GM10266 (cell line): ENCODE measurements at regions not wholly inside any gene's neighbourhood (a gene's known extent, or its start where the extent isn't known, plus 50 kb on each side); places are given as distances from the start of the nearest gene placed in this dataset.

Experiments
- DNase-seq: peaks from one replicate; pipeline ENCODE4 v3.0.0; 2012; ENCODE audit errors: extremely low spot score
- TF ChIP-seq, protein P1 (sequence below): IDR thresholded peaks from 2 replicates; pipeline ENCODE4 v1.5.1; 2012; ENCODE audit warnings: mild to moderate bottlenecking, low read depth; ENCODE audit not compliant: control insufficient read depth, insufficient read depth; ENCODE audit errors: missing control alignments

DNA sequence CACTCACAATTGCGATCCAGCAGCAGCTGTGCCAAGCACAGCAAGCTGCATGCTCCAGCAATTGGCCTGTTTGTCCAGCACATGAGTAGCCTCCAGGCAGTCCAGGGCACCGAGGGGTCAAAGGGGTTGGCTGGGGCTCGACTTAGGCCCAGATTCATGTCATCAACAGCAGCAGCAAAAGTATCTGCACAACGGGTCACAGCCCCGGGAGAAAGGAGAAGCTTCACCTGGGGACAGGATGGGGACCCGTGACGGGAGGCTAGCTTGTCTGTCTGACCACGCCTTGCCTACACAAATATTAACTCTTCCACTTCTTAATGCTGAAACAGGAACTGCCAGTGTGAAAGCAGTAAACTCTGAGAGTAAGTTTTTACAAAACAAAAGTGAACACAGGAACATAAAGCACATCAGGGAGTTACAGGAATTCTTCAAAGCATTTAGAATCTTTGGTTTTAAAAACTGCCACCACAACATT lies 191.2 kb downstream of the PIK3R1 start:
- TF ChIP-seq, protein P1, sequence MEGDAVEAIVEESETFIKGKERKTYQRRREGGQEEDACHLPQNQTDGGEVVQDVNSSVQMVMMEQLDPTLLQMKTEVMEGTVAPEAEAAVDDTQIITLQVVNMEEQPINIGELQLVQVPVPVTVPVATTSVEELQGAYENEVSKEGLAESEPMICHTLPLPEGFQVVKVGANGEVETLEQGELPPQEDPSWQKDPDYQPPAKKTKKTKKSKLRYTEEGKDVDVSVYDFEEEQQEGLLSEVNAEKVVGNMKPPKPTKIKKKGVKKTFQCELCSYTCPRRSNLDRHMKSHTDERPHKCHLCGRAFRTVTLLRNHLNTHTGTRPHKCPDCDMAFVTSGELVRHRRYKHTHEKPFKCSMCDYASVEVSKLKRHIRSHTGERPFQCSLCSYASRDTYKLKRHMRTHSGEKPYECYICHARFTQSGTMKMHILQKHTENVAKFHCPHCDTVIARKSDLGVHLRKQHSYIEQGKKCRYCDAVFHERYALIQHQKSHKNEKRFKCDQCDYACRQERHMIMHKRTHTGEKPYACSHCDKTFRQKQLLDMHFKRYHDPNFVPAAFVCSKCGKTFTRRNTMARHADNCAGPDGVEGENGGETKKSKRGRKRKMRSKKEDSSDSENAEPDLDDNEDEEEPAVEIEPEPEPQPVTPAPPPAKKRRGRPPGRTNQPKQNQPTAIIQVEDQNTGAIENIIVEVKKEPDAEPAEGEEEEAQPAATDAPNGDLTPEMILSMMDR = no peak
- peak; percentile 39 for DNase-seq

DNA sequence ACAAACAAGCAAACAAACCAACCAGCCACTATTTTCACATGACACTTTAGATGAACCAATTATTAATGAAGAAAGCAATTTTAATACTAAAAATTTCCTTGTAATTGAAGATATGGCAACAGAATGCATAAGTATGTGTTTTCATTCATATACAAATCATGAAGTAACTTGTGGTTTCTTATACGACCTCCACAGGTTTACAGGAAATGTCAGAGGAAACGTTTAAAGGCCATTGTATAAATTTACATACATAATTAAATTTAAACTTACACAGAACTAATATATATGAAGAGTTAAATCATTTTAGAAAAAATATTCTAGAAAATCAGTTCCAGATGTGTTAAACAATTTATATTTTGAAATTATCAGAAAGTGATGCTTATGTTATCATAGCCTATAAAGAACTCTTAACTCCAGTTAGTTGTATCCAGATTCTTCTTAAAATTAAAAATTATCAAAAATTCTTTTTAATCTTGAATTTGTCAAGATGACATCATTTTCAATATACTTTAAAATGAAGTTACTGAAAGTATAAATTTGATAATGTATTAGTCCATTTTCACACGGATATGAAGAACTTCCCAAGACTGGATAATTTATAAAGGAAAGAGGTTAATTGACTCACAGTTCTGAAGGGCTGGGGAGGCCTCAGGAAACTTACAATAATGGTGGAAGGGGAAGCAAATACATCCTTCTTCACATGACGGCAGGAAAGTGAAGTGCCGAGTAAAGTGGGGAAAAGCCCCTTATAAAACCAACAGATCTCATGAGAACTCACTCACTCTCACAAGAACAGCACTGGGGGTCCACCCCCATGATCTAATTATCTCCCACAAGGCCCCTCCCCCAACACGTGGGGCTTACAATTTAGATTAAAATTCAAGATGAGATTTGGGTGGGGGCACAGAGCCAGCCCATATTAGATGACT lies 192.0 kb downstream of the PIK3R1 start:
- TF ChIP-seq, protein P1 = no peak
- DNase-seq = no peak

DNA sequence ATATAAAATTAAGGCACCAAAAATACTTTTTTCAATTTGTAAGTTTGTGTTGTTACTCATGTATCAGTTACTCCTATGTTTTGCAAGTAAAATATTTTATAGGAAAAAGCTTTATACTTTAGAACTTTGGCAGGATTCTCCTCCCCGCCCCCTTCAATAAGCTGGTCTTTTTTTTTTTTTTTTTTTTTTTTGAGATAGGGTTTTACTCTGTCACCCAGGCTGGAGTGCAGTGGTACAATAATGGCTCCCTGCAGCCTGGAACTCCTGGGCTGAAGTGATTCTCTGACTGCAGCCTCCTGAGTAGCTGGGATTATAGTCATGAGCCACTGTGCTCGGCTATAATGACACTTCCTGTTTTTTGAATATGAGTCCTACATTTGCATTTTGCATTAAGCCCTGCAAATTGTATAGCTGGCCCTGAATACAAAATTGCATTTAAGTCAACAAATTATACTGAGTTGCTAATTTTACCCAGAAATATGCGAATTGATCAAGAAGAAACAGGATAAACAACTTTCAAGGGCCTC lies 192.9 kb downstream of the PIK3R1 start:
- DNase-seq = no peak
- TF ChIP-seq, protein P1 = no peak

DNA sequence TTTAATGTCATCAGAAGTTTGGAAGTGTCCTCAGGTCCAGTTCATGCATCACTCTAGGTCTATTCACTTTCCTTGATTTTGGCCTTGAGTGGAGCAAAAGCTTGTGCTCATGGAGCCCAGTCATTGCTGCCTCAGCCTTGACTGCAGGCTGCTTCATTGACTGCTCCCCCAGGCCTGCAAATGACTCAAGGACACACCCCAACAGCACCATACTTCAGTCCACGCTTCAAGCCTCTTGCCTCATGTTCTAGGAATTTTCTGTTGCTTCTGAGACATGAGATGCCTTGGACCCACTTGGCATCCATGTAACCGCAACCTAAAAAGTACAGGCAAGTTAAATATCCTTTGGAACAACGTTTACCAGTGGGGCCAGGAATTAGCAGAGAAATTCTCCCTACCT lies 193.7 kb downstream of the PIK3R1 start:
- TF ChIP-seq, protein P1 = no peak
- DNase-seq = no peak

DNA sequence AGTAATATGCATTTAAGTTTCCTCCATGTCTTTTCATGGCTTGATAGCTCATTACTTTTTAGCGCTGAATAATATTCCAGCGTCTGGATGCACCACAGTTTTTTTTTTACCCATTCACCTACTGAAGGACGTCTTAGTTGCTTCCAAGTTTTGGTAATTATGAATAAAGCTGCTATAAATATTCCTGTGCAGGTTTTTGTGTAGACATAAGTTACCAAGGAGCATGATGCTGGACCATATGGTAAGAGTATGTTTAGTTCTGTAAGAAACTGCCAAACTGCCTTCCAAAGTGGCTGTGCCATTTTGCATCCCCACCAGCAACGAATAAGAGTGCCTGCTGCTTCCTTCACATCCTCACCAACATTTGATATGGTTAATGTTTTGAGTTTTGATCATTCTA lies 195.6 kb downstream of the PIK3R1 start:
- DNase-seq = no peak
- TF ChIP-seq, protein P1 = no peak

DNA sequence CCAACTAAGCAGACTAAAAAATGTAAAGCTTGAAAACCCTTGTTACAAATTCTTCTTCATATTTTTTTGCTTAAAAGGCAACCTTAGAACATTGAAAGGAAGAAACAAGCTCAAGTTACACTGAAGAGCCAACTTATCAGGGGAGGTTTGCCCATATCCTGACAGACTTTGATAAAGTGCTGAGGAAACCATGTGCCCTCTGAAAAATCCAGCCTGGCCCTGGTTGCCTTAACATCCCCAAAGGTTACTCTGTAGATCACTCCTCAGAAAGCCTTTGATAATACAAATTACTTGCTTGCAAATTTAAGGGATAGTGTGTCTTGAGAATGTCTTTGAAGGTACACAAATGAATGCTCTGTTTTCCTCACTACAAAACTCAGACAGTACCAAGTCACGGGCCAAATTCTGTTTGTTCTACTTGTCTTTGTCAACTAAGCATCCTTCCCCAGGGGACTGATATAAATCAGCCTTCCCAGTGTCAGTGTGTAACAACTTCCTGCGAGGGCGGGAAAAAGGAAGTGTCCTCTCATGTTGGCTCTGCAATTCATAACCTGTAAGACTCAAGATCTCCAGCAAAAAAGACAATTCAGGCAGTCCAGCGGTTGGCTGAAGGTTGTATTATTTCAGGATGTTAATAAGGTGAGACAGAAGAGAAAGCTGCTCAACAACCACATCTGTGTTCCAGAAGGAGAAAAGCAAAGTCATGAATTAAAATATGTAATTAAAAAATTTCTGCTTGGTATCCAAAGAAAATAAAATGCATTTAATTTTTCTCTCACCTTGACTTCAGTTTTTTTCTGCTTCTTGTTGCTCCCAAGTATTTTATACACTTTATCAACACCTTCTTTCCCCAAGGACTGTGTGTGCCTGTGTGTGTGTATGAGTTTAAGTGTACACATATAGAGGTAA lies 199.9 kb downstream of the PIK3R1 start:
- DNase-seq = no peak
- TF ChIP-seq, protein P1 = no peak
